ENCODE measurements at regions not wholly inside any gene's neighbourhood (a gene's known extent, or its start where the extent isn't known, plus 50 kb on each side); places are given as distances from the start of the nearest gene placed in this dataset.

GRCh38 chr6:125375013-125375412 lies 73.2 kb upstream of the HDDC2 start:
- Mint-ChIP-seq H3K27ac (no peak overlapping the region), H3K4me1 (no peaks in the 10 kb centered on the region), H3K4me3 (no peak overlapping the region), H3K9me3 (ENCODE audit: insufficient read depth) (no peaks in the 10 kb centered on the region), H3K27me3 (peaks cover 26% of the 10 kb centered on the region)
- no peak for DNase-seq
- intact Hi-C loops (cut with micrococcal nuclease), result no loop called here
- H3K36me3 ChIP-seq (replicated peaks in 1 of 2; ENCODE audit: control extremely low read depth in 1 of 2, control insufficient read depth in 1 of 2, extremely low read depth in 1 of 2, insufficient read depth in 2 of 2, low read length in 1 of 2), result no peaks in the 10 kb centered on the region
- H3K79me2 ChIP-seq (ENCODE audit: control insufficient read depth, insufficient read depth, low read length), result no peaks in the 10 kb centered on the region
- H3K4me3 ChIP-seq (ENCODE audit: control extremely low read depth in 1 of 5, extremely low read depth in 1 of 5, insufficient read depth in 1 of 5, low read depth in 2 of 5, low read length in 4 of 5), result no peak overlapping the region
- no peak for ATAC-seq (ENCODE audit: low read depth)
- no CpG with 5 or more reads among the region's 2 CpGs for WGBS (ENCODE audit: insufficient coverage)
- no peak overlapping the region for H2AFZ ChIP-seq (ENCODE audit: insufficient read depth, low read depth, low read length, poor library complexity, severe bottlenecking)
- no peak overlapping the region for H3K9ac ChIP-seq (ENCODE audit: low read length)
- CTCF ChIA-PET, result no interaction called here
- H3K9me3 ChIP-seq (ENCODE audit: control extremely low read depth in 1 of 3, control insufficient read depth in 2 of 3, insufficient read depth in 1 of 3, low read length in 2 of 3), result no peaks in the 10 kb centered on the region
- H3K27me3 ChIP-seq (replicated peaks in 1 of 4; ENCODE audit: control extremely low read depth in 1 of 4, control insufficient read depth in 3 of 4, insufficient read depth in 4 of 4, low read length in 3 of 4), result peaks cover 0 to 2% (median 0%) of the 10 kb centered on the region in 4 experiments
- no peaks in the 10 kb centered on the region for H3K4me1 ChIP-seq (ENCODE audit: control insufficient read depth in 2 of 2, insufficient read depth in 2 of 2, low read length in 2 of 2)
- TF ChIP-seq CTCF (IDR thresholded peaks at IDR 0.05) (no peak), EZH2 (IDR thresholded peaks at IDR 0.05; ENCODE audit: borderline replicate concordance, insufficient read depth, low read depth, low read length, poor library complexity, severe bottlenecking) (no peak)
- POLR2A ChIA-PET, result no interaction called here
- no peaks in the 10 kb centered on the region for H4K20me1 ChIP-seq (ENCODE audit: control insufficient read depth, insufficient read depth, low read length, poor library complexity, severe bottlenecking)
- no peak overlapping the region for H3K4me2 ChIP-seq (replicated peaks; ENCODE audit: low read depth, low read length, poor library complexity, severe bottlenecking)
- H3K27ac ChIP-seq (ENCODE audit: low read length in 2 of 2), result no peak overlapping the region

- no peak overlapping the region for H3K4me3 Mint-ChIP-seq
- DNase-seq (no peak), ATAC-seq (ENCODE audit: low read depth) (no peak)
- peaks cover 25% of the 10 kb centered on the region for H3K27me3 Mint-ChIP-seq
- H3K4me1 ChIP-seq (ENCODE audit: control insufficient read depth in 2 of 2, insufficient read depth in 2 of 2, low read length in 2 of 2), result no peaks in the 10 kb centered on the region
- H3K27ac Mint-ChIP-seq, result no peak overlapping the region
- H3K4me1 Mint-ChIP-seq, result no peaks in the 10 kb centered on the region
- peaks cover 0 to 2% (median 0%) of the 10 kb centered on the region in 4 experiments for H3K27me3 ChIP-seq (replicated peaks in 1 of 4; ENCODE audit: control extremely low read depth in 1 of 4, control insufficient read depth in 3 of 4, insufficient read depth in 4 of 4, low read length in 3 of 4)
- no peaks in the 10 kb centered on the region for H3K79me2 ChIP-seq (ENCODE audit: control insufficient read depth, insufficient read depth, low read length)
- no peaks in the 10 kb centered on the region for H4K20me1 ChIP-seq (ENCODE audit: control insufficient read depth, insufficient read depth, low read length, poor library complexity, severe bottlenecking)
- H3K9me3 ChIP-seq (ENCODE audit: control extremely low read depth in 1 of 3, control insufficient read depth in 2 of 3, insufficient read depth in 1 of 3, low read length in 2 of 3), result no peaks in the 10 kb centered on the region
- no peaks in the 10 kb centered on the region for H3K36me3 ChIP-seq (replicated peaks in 1 of 2; ENCODE audit: control extremely low read depth in 1 of 2, control insufficient read depth in 1 of 2, extremely low read depth in 1 of 2, insufficient read depth in 2 of 2, low read length in 1 of 2)
- no peak overlapping the region for H3K4me2 ChIP-seq (replicated peaks; ENCODE audit: low read depth, low read length, poor library complexity, severe bottlenecking)
- H3K27ac ChIP-seq (ENCODE audit: low read length in 2 of 2), result no peak overlapping the region
- no peaks in the 10 kb centered on the region for H3K9me3 Mint-ChIP-seq (ENCODE audit: insufficient read depth)
- CTCF ChIA-PET, result no interaction called here
- H2AFZ ChIP-seq (ENCODE audit: insufficient read depth, low read depth, low read length, poor library complexity, severe bottlenecking), result no peak overlapping the region
- POLR2A ChIA-PET, result no interaction called here
- TF ChIP-seq EZH2 (IDR thresholded peaks at IDR 0.05; ENCODE audit: borderline replicate concordance, insufficient read depth, low read depth, low read length, poor library complexity, severe bottlenecking) (no peak), CTCF (IDR thresholded peaks at IDR 0.05) (no peak)
- no peak overlapping the region for H3K4me3 ChIP-seq (ENCODE audit: control extremely low read depth in 1 of 5, extremely low read depth in 1 of 5, insufficient read depth in 1 of 5, low read depth in 2 of 5, low read length in 4 of 5)
- H3K9ac ChIP-seq (ENCODE audit: low read length), result no peak overlapping the region
- intact Hi-C loops (cut with micrococcal nuclease), result no loop called here
Measured at GRCh38 chr6:125375821-125376220, 74.1 kb upstream of the HDDC2 start.
